Mesendoderm (in vitro differentiated cells): ENCODE measurements at regions not wholly inside any gene's neighbourhood (a gene's known extent, or its start where the extent isn't known, plus 50 kb on each side); places are given as distances from the start of the nearest gene placed in this dataset.
"Not testable (repeated sequence)": the region's sequence is repeated elsewhere in the genome, so short reads cannot be mapped to it uniquely, and the experiment has no call there.

Source experiments
- DNase-seq: peaks from one replicate; pipeline ENCODE4 v3.0.0; 2013
- H2AK5ac ChIP-seq: 2 replicates; pipeline ENCODE4 v1.6.1; 2013; ENCODE audit warnings: low read length, inconsistent platforms
- H2BK120ac ChIP-seq: 2 replicates; pipeline ENCODE4 v1.6.1; 2013; ENCODE audit warnings: low read depth, mild to moderate bottlenecking, low read length, moderate library complexity, mixed read lengths
- H2BK15ac ChIP-seq: replicated peaks from 2 replicates; pipeline ENCODE4 v1.6.1; 2013; ENCODE audit warnings: low read depth, mild to moderate bottlenecking, moderate library complexity
- H2BK5ac ChIP-seq: 2 replicates; pipeline ENCODE4 v1.6.1; 2013; ENCODE audit warnings: low read length, inconsistent platforms
- H3K18ac ChIP-seq: 2 replicates; pipeline ENCODE4 v1.6.1; 2013; ENCODE audit warnings: mild to moderate bottlenecking, low read length, mixed read lengths
- H3K23ac ChIP-seq: one replicate; pipeline ENCODE4 v1.6.1; 2013; ENCODE audit warnings: low read length
- H3K27ac ChIP-seq: 2 replicates; pipeline ENCODE4 v1.5.1; 2013; ENCODE audit warnings: low read depth, mild to moderate bottlenecking, inconsistent platforms, low read length, moderate library complexity
- H3K27me3 ChIP-seq: 2 replicates; pipeline ENCODE4 v1.6.1; 2013; ENCODE audit warnings: low read length, control low read depth, mild to moderate bottlenecking, inconsistent platforms; ENCODE audit not compliant: insufficient read depth, poor library complexity
- H3K36me3 ChIP-seq: 2 replicates; pipeline ENCODE4 v1.6.1; 2013; ENCODE audit warnings: low read length, inconsistent platforms; ENCODE audit not compliant: control insufficient read depth, insufficient read depth
- H3K4ac ChIP-seq: one replicate; pipeline ENCODE4 v1.6.1; 2013; ENCODE audit warnings: low read depth, mild to moderate bottlenecking, low read length, moderate library complexity
- H3K4me1 ChIP-seq: 2 replicates; pipeline ENCODE4 v1.6.1; 2013; ENCODE audit warnings: low read depth, low read length, inconsistent platforms; ENCODE audit not compliant: control insufficient read depth
- H3K4me2 ChIP-seq: 2 replicates; pipeline ENCODE4 v1.6.1; 2013; ENCODE audit warnings: low read length
- H3K4me3 ChIP-seq: 2 replicates; pipeline ENCODE4 v1.5.1; 2013; ENCODE audit warnings: mild to moderate bottlenecking, low read length
- H3K56ac ChIP-seq: one replicate; pipeline ENCODE4 v1.6.1; 2013; ENCODE audit warnings: low read length
- H3K79me1 ChIP-seq: 2 replicates; pipeline ENCODE4 v1.6.1; 2013; ENCODE audit warnings: low read length, inconsistent platforms
- H3K79me2 ChIP-seq: 2 replicates; pipeline ENCODE4 v1.6.1; 2013; ENCODE audit warnings: mild to moderate bottlenecking, low read length; ENCODE audit not compliant: control insufficient read depth, insufficient read depth
- H3K9ac ChIP-seq: 2 replicates; pipeline ENCODE4 v1.6.1; 2013; ENCODE audit warnings: low read length, inconsistent platforms
- H4K5ac ChIP-seq: one replicate; pipeline ENCODE4 v1.6.1; 2013; ENCODE audit warnings: low read length
- H4K8ac ChIP-seq: one replicate; pipeline ENCODE4 v1.6.1; 2013; ENCODE audit warnings: low read depth, mild to moderate bottlenecking, control low read depth, low read length, moderate library complexity
- WGBS: extraction: QIAGEN DNeasy Blood & Tissue Kit; methylation state at CpG from one replicate; pipeline ENCODE4 v1.1.7; 2013; ENCODE audit warnings: low lambda C conversion rate, missing lambda C conversion rate; ENCODE audit not compliant: insufficient coverage; ENCODE audit errors: extremely low coverage; 5-methylcytosine and 5-hydroxymethylcytosine counted together

DNA sequence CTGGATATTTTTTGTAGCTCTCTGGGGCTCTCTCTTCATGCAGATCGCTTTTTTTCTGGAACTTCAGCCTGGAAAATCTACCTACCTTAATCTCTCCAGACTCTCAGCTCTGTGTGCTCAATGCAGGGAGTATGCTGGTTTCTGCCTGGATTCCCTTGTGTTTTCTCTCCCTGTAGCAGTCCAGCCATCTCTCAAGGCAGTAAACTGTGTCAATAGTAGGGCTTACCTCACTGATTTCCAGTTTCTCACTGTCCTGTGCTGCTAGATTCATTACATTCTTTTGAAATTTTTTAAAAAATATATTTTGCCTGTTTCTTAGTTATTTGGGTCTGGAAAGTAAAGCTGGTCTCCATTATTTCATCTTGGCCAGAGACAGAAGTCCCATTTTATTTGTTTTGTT is 951.4 kb downstream of the NR2F1-AS1 start:
- H4K5ac ChIP-seq: no peak overlapping the region
- no peak overlapping the region for H2BK15ac ChIP-seq
- no peak overlapping the region for H3K23ac ChIP-seq
- no peak overlapping the region for H3K4me3 ChIP-seq
- H3K9ac ChIP-seq: no peak overlapping the region
- H3K79me2 ChIP-seq: no peaks in the 10 kb centered on the region
- H3K4me1 ChIP-seq: no peaks in the 10 kb centered on the region
- no peak overlapping the region for H3K4me2 ChIP-seq
- no peak overlapping the region for H3K27ac ChIP-seq
- H3K56ac ChIP-seq: no peak overlapping the region
- H3K79me1 ChIP-seq: no peaks in the 10 kb centered on the region
- no peak overlapping the region for H2BK120ac ChIP-seq
- H4K8ac ChIP-seq: no peak overlapping the region
- H2AK5ac ChIP-seq: no peak overlapping the region
- DNase-seq: no peak
- no peak overlapping the region for H2BK5ac ChIP-seq
- no peaks in the 10 kb centered on the region for H3K36me3 ChIP-seq
- H3K4ac ChIP-seq: no peak overlapping the region
- no peak overlapping the region for H3K18ac ChIP-seq
- no CpG with 5 or more reads among the region's 1 CpG for WGBS
- H3K27me3 ChIP-seq: no peaks in the 10 kb centered on the region

DNA sequence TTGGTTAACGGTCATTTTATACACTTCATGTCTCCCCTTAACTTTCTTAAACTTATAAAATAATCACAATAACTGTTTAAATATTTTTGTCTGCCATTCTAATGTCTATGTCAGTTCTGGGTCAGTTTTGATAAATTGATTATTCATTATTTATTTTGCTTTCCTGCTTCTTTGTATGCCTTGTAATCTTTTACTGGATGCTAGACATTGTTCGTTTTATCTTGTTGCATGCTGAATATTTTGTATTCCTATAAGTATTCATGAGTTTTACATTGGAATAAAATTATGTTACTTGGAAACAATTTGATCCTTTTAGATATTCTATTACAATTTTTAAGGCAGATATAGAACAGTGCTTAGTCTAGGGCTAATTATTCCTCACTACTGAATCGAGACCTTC is 952.0 kb downstream of the NR2F1-AS1 start:
- Histone ChIP-seq H3K36me3 (no peaks in the 10 kb centered on the region), H3K9ac (no peak overlapping the region)

DNA sequence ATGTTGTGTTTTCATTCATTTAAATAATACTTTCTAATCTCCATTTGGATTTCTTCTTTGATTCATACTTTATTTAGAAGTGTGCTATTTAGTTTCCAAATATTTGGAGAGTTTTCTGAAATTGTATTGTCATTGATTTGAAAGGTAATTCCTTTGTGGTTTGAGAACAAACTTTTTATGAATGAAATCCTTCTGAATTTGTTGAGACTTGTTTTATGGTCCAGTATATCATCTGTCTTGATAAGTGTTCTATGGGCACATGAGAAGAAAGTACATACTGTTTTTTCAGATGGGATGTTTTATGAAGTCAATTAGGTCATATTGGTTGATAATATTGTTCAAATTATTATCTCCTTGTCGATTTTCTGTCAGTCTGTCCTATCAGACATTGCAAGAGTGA is 953.8 kb downstream of the NR2F1-AS1 start:
- H3K4me3 ChIP-seq: no peak overlapping the region
- no peaks in the 10 kb centered on the region for H3K79me2 ChIP-seq
- H3K4me1 ChIP-seq: no peaks in the 10 kb centered on the region
- H3K9ac ChIP-seq: no peak overlapping the region
- no peak overlapping the region for H3K4ac ChIP-seq
- no peak overlapping the region for H2BK120ac ChIP-seq
- H3K23ac ChIP-seq: no peak overlapping the region
- no peaks in the 10 kb centered on the region for H3K27me3 ChIP-seq
- no peak overlapping the region for H3K18ac ChIP-seq
- no peak overlapping the region for H4K8ac ChIP-seq
- no peaks in the 10 kb centered on the region for H3K79me1 ChIP-seq
- H3K4me2 ChIP-seq: no peak overlapping the region
- no peak overlapping the region for H2AK5ac ChIP-seq
- no peak overlapping the region for H2BK5ac ChIP-seq
- no peak overlapping the region for H3K56ac ChIP-seq
- no peaks in the 10 kb centered on the region for H3K36me3 ChIP-seq
- H3K27ac ChIP-seq: no peak overlapping the region
- H4K5ac ChIP-seq: no peak overlapping the region
- no CpG with 5 or more reads among the region's 1 CpG for WGBS
- no peak for DNase-seq
- no peak overlapping the region for H2BK15ac ChIP-seq

More for the DNA sequence above, 952.0 kb downstream of the NR2F1-AS1 start:
- Histone ChIP-seq H4K8ac (no peak overlapping the region), H3K23ac (no peak overlapping the region), H4K5ac (no peak overlapping the region), H3K4me1 (no peaks in the 10 kb centered on the region), H2BK15ac (no peak overlapping the region), H3K4ac (no peak overlapping the region), H2BK120ac (no peak overlapping the region), H3K4me3 (no peak overlapping the region), H3K27ac (no peak overlapping the region), H3K56ac (no peak overlapping the region), H3K27me3 (no peaks in the 10 kb centered on the region), H2AK5ac (no peak overlapping the region), H3K18ac (no peak overlapping the region), H3K4me2 (no peak overlapping the region), H3K79me1 (no peaks in the 10 kb centered on the region), H2BK5ac (no peak overlapping the region), H3K79me2 (no peaks in the 10 kb centered on the region)
- WGBS: no CpG with 5 or more reads among the region's 3 CpGs
- DNase-seq: no peak

DNA sequence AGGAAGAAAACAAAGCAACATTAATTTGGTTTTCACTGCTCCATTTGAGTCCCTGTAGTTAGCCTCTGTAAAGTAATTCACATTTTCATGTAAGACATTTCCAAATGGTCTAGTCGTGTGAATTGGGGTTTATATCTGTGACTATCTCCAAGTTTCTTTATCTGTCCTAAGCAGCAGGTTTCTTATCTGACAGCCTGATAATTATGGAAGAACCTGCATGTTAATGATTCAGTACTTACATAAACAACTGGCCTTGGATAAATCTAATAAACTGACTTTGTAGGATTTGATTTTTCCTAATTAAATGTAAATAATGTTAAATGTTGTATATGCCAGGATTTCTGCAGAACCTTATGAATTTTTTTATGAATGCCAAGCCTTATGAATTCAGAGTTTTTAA is 964.9 kb downstream of the NR2F1-AS1 start:
- Histone ChIP-seq H3K23ac (no peak overlapping the region), H3K9ac (no peak overlapping the region), H3K27me3 (no peaks in the 10 kb centered on the region), H4K5ac (no peak overlapping the region), H3K79me1 (no peaks in the 10 kb centered on the region), H2BK120ac (no peak overlapping the region), H3K4me3 (no peak overlapping the region), H2AK5ac (no peak overlapping the region), H3K56ac (no peak overlapping the region), H3K18ac (no peak overlapping the region), H2BK15ac (no peak overlapping the region), H2BK5ac (no peak overlapping the region), H4K8ac (no peak overlapping the region), H3K27ac (no peak overlapping the region), H3K4ac (no peak overlapping the region), H3K4me2 (no peak overlapping the region), H3K79me2 (no peaks in the 10 kb centered on the region), H3K36me3 (no peaks in the 10 kb centered on the region), H3K4me1 (no peaks in the 10 kb centered on the region)
- WGBS: no CpG with 5 or more reads among the region's 1 CpG
- peak; percentile 76 for DNase-seq

DNA sequence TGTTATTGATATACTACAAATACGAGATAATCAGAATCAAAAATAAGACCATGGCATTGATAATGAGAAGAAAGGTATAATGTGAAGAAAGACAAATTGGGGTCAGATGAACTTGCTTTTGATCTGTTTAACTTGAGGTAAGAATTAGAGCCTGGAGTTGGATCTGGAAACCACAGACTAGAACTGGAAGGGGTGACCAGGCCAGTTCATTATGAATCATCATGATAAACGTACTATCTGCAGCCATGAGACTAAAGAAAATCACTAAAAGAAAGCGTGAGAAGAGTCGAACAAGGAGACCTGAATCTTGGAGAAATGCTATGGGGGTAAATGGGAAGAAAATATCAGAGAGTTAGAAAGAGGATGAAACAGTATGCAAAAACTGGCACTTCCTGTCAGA is 967.5 kb downstream of the NR2F1-AS1 start:
- Histone ChIP-seq H3K9ac (no peak overlapping the region), H3K4ac (no peak overlapping the region), H3K79me2 (no peaks in the 10 kb centered on the region), H3K27ac (no peak overlapping the region), H3K4me2 (no peak overlapping the region), H2AK5ac (no peak overlapping the region), H3K4me1 (peaks cover 2% of the 10 kb centered on the region), H2BK5ac (no peak overlapping the region), H2BK120ac (no peak overlapping the region), H3K23ac (no peak overlapping the region), H4K8ac (no peak overlapping the region), H4K5ac (no peak overlapping the region), H2BK15ac (no peak overlapping the region), H3K36me3 (no peaks in the 10 kb centered on the region), H3K4me3 (no peak overlapping the region), H3K27me3 (no peaks in the 10 kb centered on the region), H3K56ac (no peak overlapping the region), H3K79me1 (no peaks in the 10 kb centered on the region), H3K18ac (no peak overlapping the region)
- no peak for DNase-seq
- WGBS: 100% methylated on average over 1 of the region's 4 CpGs

DNA sequence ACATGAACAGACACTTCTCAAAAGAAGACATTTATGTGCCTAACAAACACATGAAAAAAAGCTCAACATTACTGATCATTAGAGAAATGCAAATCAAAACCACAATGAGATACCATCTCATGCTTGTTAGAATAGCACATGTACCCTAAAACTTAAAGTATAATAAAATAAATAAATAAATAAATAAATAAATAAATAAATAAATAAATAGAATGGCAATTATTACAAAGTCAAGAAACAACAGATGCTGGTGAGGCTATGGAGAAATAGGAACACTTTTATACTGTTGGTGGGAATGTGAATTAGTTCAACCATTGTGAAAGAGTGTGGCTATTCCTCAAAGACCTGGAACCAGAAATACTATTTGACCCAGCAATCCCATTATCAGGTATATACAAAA is 970.6 kb downstream of the NR2F1-AS1 start:
- H3K9ac ChIP-seq, H2BK120ac ChIP-seq, H3K18ac ChIP-seq: not testable (repeated sequence)

More for the DNA sequence above, 970.6 kb downstream of the NR2F1-AS1 start:
- H3K36me3 ChIP-seq, H2AK5ac ChIP-seq, H3K23ac ChIP-seq, H3K79me1 ChIP-seq, H3K4me3 ChIP-seq, H3K56ac ChIP-seq, H3K27ac ChIP-seq, H3K27me3 ChIP-seq, H3K4me1 ChIP-seq, DNase-seq, H3K79me2 ChIP-seq, H3K4ac ChIP-seq, H3K4me2 ChIP-seq, H4K5ac ChIP-seq, H4K8ac ChIP-seq, H2BK5ac ChIP-seq, H2BK15ac ChIP-seq: not testable (repeated sequence)
